ENCODE measurements at regions not wholly inside any gene's neighbourhood (a gene's known extent, or its start where the extent isn't known, plus 50 kb on each side); places are given as distances from the start of the nearest gene placed in this dataset.

- TF ChIP-seq CTCF (IDR thresholded peaks at IDR 0.05) = no peak
- no peak for TF ChIP-seq POLR2A (IDR thresholded peaks at IDR 0.05)
Measured at GRCh38 chr3:168608926-168609325, 513.2 kb upstream of the GOLIM4 start.

Data from right lobe of liver (tissue), 4 donors.